HUES48 (cell line): ENCODE measurements at regions not wholly inside any gene's neighbourhood (a gene's known extent, or its start where the extent isn't known, plus 50 kb on each side); places are given as distances from the start of the nearest gene placed in this dataset.
"Not testable (repeated sequence)": the region's sequence is repeated elsewhere in the genome, so short reads cannot be mapped to it uniquely, and the experiment has no call there.

ENCODE experiments used
- H3K27ac ChIP-seq: one replicate; pipeline ENCODE4 v1.7.0; 2013; ENCODE audit warnings: low read depth, low read length, inconsistent platforms
- H3K27me3 ChIP-seq: 2 replicates; pipeline ENCODE4 v1.6.1; 2013; ENCODE audit warnings: mild to moderate bottlenecking, low read length; ENCODE audit not compliant: control insufficient read depth, insufficient read depth
- H3K36me3 ChIP-seq: 2 replicates; pipeline ENCODE4 v1.6.1; 2013; ENCODE audit warnings: low read length; ENCODE audit not compliant: control insufficient read depth, insufficient read depth
- H3K4me1 ChIP-seq: 2 replicates; pipeline ENCODE4 v1.6.1; 2013; ENCODE audit warnings: mild to moderate bottlenecking, low read length; ENCODE audit not compliant: control insufficient read depth, insufficient read depth
- H3K4me3 ChIP-seq: 2 replicates; pipeline ENCODE4 v1.5.1; 2013; ENCODE audit warnings: mild to moderate bottlenecking, low read depth, low read length
- H3K9ac ChIP-seq: 2 replicates; pipeline ENCODE4 v1.6.1; 2013; ENCODE audit warnings: mild to moderate bottlenecking, low read depth, low read length, moderate library complexity
- H3K9me3 ChIP-seq: 2 replicates; pipeline ENCODE4 v1.6.1; 2013; ENCODE audit warnings: low read length; ENCODE audit not compliant: control insufficient read depth, insufficient read depth

DNA sequence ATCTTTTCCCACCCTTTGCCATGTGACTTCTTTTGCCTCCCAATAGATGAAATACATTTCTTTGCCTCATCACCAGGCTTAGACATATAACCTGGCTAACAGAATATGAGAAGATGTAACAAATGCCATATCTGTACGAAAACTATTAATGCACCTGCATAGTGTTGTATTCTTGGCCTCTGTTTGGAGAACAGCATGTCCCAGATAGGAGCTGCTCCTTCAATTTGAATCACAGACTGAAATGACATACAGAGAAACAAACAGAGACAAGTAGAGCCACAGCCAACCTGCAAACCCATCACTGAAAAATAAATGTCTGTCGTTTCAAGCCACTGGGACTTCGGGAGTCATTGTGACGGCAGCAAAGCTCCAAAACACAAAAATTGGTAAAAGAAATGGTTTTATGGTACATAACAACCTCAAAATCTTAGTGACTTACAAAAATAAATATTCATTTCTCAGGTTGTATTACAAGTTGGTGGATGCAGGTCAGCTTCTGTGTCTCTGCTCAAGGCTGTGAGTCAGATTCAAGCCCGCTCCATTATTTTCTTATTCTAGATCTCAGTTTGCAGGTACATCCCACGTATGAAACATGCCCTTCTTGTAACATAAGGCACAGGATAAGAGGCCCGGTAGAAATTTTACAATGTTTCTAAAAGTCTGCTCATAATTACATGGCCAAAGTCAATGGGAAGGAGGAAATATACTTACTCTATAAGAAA, 171.3 kb upstream of the SOX6 start:
- Histone ChIP-seq H3K9ac (no peak overlapping the region), H3K27ac (no peak overlapping the region), H3K4me1 (no peaks in the 10 kb centered on the region), H3K9me3 (no peaks in the 10 kb centered on the region), H3K36me3 (no peaks in the 10 kb centered on the region), H3K27me3 (no peaks in the 10 kb centered on the region), H3K4me3 (no peak overlapping the region)

DNA sequence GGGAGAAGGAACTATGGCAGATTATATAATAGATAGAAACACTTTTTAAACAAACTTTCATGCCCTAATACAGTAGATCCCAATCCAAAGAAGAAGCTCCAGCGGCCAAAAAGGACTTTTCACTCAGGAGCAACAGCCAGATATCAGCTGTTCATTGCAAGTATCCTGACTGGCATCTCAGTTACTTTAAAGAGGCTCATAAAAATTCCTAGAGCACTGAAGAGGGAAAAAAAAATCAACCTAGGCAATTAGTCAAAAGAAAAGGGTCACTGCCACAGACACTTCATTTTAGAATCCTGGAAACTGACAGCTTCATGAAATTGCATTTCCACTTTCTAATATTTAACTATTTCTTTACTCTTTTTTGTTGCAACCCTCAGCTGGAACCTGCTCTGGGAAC, 170.6 kb upstream of the SOX6 start:
- no peak overlapping the region for H3K4me3 ChIP-seq
- no peaks in the 10 kb centered on the region for H3K4me1 ChIP-seq
- no peaks in the 10 kb centered on the region for H3K36me3 ChIP-seq
- H3K9ac ChIP-seq, result no peak overlapping the region
- no peaks in the 10 kb centered on the region for H3K9me3 ChIP-seq
- no peak overlapping the region for H3K27ac ChIP-seq
- H3K27me3 ChIP-seq, result no peaks in the 10 kb centered on the region

DNA sequence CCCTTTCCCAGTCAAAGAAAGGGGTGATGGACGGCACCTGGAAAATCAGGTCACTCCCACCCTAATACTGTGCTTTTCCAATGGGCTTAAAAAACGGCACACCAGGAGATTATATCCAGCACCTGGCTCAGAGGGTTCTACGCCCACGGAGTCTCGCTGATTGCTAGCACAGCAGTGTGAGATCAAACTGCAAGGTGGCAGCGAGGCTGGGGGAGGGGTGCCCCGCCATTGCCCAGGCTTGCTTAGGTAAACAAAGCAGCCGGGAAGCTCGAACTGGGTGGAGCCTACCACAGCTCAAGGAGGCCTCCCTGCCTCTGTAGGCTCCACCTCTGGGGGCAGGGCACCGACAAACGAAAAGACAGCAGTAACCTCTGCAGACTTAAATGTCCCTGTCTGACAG, 164.4 kb upstream of the SOX6 start:
- not testable (repeated sequence) for H3K9ac ChIP-seq, H3K4me3 ChIP-seq, H3K36me3 ChIP-seq, H3K27ac ChIP-seq, H3K27me3 ChIP-seq, H3K4me1 ChIP-seq
- H3K9me3 ChIP-seq, result peaks cover 16% of the 10 kb centered on the region

DNA sequence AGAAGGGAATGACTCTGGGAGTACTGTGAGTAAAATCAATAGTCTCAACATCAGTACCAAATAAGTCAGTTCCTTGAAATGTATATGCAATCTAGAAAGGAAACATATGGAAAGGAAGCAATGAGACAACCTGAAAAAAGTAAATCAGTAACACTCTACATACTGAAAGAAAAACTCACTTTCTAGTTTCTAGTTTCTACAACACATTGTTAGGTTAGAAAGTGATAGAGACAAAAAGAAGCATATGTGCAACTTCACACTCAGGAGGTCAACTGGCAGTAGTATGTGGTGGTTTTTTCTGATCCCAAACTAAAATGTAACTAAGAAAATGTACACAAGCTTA, 156.5 kb upstream of the SOX6 start:
- Histone ChIP-seq H3K4me1 (no peaks in the 10 kb centered on the region), H3K27me3 (no peaks in the 10 kb centered on the region), H3K9me3 (no peaks in the 10 kb centered on the region), H3K9ac (no peak overlapping the region), H3K27ac (no peak overlapping the region), H3K4me3 (no peak overlapping the region), H3K36me3 (no peaks in the 10 kb centered on the region)

DNA sequence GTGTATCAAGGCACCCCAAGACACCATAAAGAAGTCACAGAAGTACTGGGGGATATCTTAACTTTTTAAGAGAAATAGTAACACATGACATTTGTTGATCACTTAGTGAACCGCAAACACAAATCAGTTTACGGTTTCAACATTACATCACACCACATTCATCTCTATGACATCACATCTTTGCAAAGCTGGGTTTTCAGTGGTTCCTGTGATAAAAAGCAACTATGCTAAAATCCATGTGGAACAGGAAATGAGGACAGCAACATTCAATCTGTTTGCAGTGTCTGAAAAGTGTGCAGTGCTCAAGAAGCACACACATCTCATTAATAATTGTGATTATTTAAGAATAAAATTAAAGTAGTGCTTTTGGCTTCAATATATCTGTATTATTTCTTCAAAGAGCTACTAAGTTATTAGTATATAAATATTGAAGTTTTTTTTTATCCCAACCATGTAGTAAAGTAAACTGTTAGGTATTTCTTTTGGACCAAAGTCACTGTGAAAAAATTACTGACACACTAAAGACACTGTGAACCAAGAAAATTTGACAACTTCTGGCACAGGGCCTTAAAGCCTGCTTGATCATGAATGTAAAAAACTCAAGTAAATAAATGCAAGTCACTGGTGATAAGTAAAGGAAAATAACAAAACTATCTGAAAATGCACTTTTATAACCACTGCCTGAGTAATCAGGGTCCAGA, 156.0 kb upstream of the SOX6 start:
- Histone ChIP-seq H3K9ac (no peak overlapping the region), H3K27ac (peak overlapping the region; percentile 57), H3K9me3 (no peaks in the 10 kb centered on the region), H3K4me3 (no peak overlapping the region), H3K4me1 (no peaks in the 10 kb centered on the region), H3K27me3 (peaks cover 4% of the 10 kb centered on the region; the same call in 1 of the 2 replicates), H3K36me3 (no peaks in the 10 kb centered on the region)

DNA sequence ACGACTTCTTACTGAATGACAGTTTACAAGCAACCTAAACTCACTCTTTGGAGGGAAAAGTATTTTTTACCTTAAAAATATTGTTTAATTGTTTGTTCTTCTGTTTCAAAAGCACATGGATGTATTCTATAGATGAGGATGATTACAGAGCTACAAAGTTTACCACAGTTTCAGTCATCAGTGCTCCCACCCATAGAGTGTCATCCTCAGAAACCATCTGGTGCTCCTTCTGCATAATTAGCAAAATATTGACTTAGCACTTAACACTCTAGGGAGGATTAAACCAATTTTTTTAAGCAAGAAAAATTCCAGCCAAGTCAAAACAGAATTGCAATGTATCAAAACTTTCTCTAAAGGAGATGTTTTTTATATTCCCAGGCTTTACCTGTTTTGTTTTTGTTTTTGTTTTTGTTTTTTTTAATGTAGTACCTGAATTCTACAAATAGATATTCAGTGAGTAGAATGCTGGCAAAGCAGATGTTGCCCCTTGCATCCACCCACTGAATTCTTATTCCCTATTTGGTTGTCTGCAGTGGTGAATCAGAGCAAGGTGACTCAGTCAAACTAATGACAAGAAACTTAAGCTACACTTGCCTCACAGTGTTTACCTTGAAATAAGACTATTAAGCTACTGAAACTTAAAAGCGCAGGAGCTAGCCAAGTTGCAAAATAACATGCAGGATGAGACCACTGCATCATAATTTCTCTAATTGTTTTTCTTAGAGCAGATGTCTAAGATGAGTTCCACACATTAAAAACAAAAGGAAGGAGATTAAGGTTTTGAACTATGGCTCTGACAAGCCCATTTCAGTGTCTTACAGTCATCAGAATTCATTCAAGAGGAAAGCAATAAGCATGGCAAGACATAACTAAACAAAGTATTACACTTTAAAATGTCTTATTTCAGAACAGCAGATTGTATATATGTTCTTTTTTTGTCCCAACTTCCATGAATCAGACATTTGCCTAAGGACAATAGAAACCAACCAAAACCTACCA, 155.1 kb upstream of the SOX6 start:
- H3K4me1 ChIP-seq, result no peaks in the 10 kb centered on the region
- peaks cover 14% of the 10 kb centered on the region for H3K27me3 ChIP-seq
- peak overlapping the region; percentile 57 for H3K27ac ChIP-seq
- H3K9me3 ChIP-seq, result no peaks in the 10 kb centered on the region
- H3K9ac ChIP-seq, result no peak overlapping the region
- H3K4me3 ChIP-seq, result no peak overlapping the region
- no peaks in the 10 kb centered on the region for H3K36me3 ChIP-seq

DNA sequence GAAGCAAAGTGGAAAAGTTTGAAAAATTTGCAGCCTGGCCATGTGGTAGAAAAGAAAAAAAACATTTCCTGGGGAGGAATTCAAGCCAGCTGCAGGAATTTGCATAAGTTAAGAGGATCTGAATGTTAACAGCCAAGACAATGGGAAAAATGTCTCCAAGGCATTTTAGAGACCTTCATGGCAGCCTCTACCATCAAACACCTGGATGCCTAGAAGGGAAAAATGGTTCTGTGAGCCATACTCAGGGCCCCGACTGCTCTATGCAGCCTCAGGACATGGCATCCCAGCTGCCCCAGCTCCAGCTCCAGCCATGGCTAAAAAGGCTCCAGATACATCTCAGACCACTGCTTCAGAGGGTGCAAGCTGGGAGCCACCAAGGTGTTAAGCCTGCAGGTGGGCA, 149.1 kb upstream of the SOX6 start:
- no peaks in the 10 kb centered on the region for H3K9me3 ChIP-seq
- H3K4me3 ChIP-seq, result no peak overlapping the region
- H3K4me1 ChIP-seq, result no peaks in the 10 kb centered on the region
- H3K9ac ChIP-seq, result no peak overlapping the region
- H3K27me3 ChIP-seq, result peaks cover 43% of the 10 kb centered on the region
- H3K36me3 ChIP-seq, result no peaks in the 10 kb centered on the region
- no peak overlapping the region for H3K27ac ChIP-seq

DNA sequence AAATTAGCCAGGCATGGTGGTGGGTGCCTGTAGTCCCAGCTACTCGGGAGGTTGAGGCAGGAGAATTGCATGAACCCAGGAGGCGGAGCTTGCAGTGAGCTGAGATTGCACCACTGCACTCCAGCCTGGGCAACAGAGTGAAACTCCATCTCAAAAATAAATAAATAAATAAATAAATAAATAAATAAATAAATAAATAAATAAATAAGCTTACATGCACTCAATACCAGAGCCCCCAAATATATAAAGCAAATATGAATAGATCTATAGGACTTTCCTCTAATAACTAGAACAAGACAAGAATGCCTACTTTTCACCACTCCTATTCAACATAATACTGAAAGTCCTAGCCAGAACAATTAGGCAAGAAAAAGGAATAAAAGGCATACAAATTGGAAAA, 147.5 kb upstream of the SOX6 start:
- not testable (repeated sequence) for H3K9ac ChIP-seq, H3K27ac ChIP-seq
- H3K27me3 ChIP-seq, result peaks cover 43% of the 10 kb centered on the region

DNA sequence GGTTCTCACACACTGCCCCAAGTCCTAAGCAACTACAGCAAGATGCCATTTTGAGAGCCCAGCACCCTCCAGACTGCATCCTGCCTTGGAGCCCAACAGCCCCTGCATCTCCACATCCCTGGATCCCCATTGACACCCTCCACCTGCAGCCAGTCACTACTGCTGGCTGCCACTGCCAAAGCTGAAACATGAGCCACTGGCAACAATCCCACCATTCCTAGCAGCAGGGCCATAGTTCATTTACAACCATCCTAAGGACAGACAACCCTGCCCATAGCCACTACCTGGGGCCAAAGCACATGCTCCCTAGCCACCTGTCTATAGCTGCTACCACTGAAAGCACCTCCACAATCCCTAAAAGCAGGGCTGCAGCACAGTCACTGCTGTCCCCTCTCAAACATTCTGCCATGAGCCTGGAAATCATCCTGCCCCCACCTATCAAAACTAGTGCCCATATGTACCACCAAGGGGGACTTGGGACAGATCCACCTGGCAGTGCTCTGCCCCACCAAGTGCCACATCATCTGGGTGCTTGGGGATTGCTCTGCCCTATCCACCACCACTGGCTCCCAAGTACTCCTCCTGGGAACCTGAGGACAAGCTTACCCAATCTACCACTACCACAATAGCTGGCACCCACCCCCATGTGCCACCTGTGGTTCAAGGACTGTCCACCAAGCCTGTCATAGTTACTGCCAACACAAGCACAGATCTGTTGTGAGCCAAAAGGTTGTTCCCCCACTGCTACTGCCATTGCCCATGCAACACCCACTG, 138.8 kb upstream of the SOX6 start:
- Histone ChIP-seq H3K27me3 (no peaks in the 10 kb centered on the region), H3K4me1 (no peaks in the 10 kb centered on the region)

More for the DNA sequence above, 147.5 kb upstream of the SOX6 start:
- not testable (repeated sequence) for H3K4me1 ChIP-seq, H3K4me3 ChIP-seq, H3K9me3 ChIP-seq, H3K36me3 ChIP-seq

DNA sequence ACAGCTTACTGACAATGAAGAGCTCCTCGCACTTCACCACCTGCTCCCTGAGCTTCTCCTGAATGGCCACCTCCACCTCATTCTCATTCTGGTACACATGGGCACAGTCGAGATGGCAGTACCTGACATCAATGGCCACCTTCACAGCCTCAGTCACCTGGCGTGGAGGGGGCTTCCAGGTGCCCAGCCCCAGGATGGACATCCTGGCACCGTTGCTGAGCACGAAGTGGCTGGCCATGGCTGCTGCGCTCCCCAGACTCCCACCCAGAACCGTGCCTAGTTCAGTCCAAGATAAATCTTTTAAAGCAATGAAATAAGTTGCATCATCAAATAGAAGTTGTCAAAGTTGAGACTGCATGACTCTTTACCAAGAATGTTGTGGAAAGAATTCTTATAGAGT, 128.1 kb upstream of the SOX6 start:
- no peak overlapping the region for H3K27ac ChIP-seq
- no peaks in the 10 kb centered on the region for H3K36me3 ChIP-seq
- H3K9ac ChIP-seq, result no peak overlapping the region
- no peaks in the 10 kb centered on the region for H3K4me1 ChIP-seq
- H3K4me3 ChIP-seq, result no peak overlapping the region
- no peaks in the 10 kb centered on the region for H3K9me3 ChIP-seq
- H3K27me3 ChIP-seq, result no peaks in the 10 kb centered on the region

More for the DNA sequence above, 138.8 kb upstream of the SOX6 start:
- H3K27ac ChIP-seq, result no peak overlapping the region
- no peak overlapping the region for H3K4me3 ChIP-seq
- H3K9ac ChIP-seq, result no peak overlapping the region
- H3K9me3 ChIP-seq, result no peaks in the 10 kb centered on the region; the same call in 1 of the 2 replicates
- H3K36me3 ChIP-seq, result no peaks in the 10 kb centered on the region
